Thoracic aorta (tissue), 2 donors: ENCODE measurements at regions not wholly inside any gene's neighbourhood (a gene's known extent, or its start where the extent isn't known, plus 50 kb on each side); places are given as distances from the start of the nearest gene placed in this dataset.

ENCODE experiments used
- ATAC-seq: fragments of 150-250 bp; one replicate; pipeline ENCODE4 v1.8.0; 2017; ENCODE audit warnings: low read depth; ENCODE audit not compliant: insufficient number of reproducible peaks, low FRiP score
- DNase-seq: peaks from one replicate; pipeline ENCODE4 v3.0.0-alpha.2; 2020; ENCODE audit warnings: low spot score
- H3K27ac ChIP-seq, 2 donors: fragments of 200-600 bp; sonication (generic); 1 replicate in 1 of 2; 2 replicates in 1 of 2; pipeline ENCODE4 v1.5.1; 2016; ENCODE audit warnings: mild to moderate bottlenecking in 2 of 2, moderate library complexity in 2 of 2
- H3K27me3 ChIP-seq: fragments of 200-600 bp; sonication (generic); replicated peaks from 2 replicates; pipeline ENCODE4 v1.6.0; 2016; ENCODE audit warnings: mild to moderate bottlenecking; ENCODE audit not compliant: insufficient read depth
- H3K36me3 ChIP-seq: fragments of 200-600 bp; sonication (generic); one replicate; pipeline ENCODE4 v1.5.1; 2016
- H3K4me1 ChIP-seq, 2 donors: fragments of 200-600 bp; sonication (generic); 1 replicate in 1 of 2; 2 replicates in 1 of 2; pipeline versions ENCODE4 v1.5.1 to v1.6.0; 2016; ENCODE audit warnings: low read depth in 2 of 2, mild to moderate bottlenecking in 1 of 2; ENCODE audit not compliant: control insufficient read depth in 1 of 2
- H3K4me3 ChIP-seq: fragments of 200-600 bp; sonication (generic); 2 replicates; pipeline ENCODE4 v1.5.1; 2016; ENCODE audit warnings: mild to moderate bottlenecking
- H3K9me3 ChIP-seq: fragments of 200-600 bp; sonication (generic); 2 replicates; pipeline ENCODE4 v1.5.1; 2016
- CTCF ChIP-seq: fragments of 200-600 bp; sonication (generic); IDR thresholded peaks from one replicate; pipeline ENCODE4 v1.5.1; 2019; ENCODE audit warnings: antibody characterized with exemption

- ATAC-seq (no peak), DNase-seq (no peak)
- Histone ChIP-seq H3K27ac (no peak overlapping the region), H3K27me3 (no peaks in the 10 kb centered on the region), H3K36me3 (no peaks in the 10 kb centered on the region), H3K4me3 (no peak overlapping the region), H3K4me1 (no peaks in the 10 kb centered on the region), H3K9me3 (no peaks in the 10 kb centered on the region)
- TF ChIP-seq CTCF = no peak
These were observed 65.7 kb upstream of the EXOC1L start for GRCh38 chr4:55753856-55754255.

GRCh38 chr4:55754754-55755350, 64.7 kb upstream of the EXOC1L start:
- Histone ChIP-seq H3K36me3 (no peaks in the 10 kb centered on the region), H3K4me1 (no peaks in the 10 kb centered on the region), H3K27me3 (no peaks in the 10 kb centered on the region), H3K9me3 (no peaks in the 10 kb centered on the region), H3K27ac (no peak overlapping the region), H3K4me3 (no peak overlapping the region)
- DNase-seq (no peak), ATAC-seq (no peak)
- TF ChIP-seq CTCF = no peak

DNA sequence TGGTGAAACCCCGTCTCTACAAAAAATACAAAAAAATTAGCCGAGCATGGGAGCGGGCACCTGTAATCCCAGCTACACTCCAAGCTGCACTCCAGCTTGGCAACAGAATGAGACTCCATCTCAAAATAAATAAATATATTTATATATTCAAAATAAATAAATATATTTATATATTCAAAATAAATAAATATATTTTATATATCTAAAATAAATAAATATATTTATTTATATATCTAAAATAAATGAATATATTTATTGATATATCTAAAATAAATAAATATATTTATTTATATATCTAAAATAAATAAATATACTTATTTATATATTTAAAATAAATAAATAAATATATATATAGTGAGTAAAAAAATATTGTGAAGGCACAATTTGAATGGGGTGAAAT, 63.4 kb upstream of the EXOC1L start:
- ATAC-seq (no peak), DNase-seq (no peak)
- Histone ChIP-seq H3K27me3 (no peaks in the 10 kb centered on the region), H3K9me3 (no peaks in the 10 kb centered on the region), H3K4me1 (no peaks in the 10 kb centered on the region), H3K27ac (no peak overlapping the region), H3K4me3 (no peak overlapping the region), H3K36me3 (no peaks in the 10 kb centered on the region)
- no peak for TF ChIP-seq CTCF

DNA sequence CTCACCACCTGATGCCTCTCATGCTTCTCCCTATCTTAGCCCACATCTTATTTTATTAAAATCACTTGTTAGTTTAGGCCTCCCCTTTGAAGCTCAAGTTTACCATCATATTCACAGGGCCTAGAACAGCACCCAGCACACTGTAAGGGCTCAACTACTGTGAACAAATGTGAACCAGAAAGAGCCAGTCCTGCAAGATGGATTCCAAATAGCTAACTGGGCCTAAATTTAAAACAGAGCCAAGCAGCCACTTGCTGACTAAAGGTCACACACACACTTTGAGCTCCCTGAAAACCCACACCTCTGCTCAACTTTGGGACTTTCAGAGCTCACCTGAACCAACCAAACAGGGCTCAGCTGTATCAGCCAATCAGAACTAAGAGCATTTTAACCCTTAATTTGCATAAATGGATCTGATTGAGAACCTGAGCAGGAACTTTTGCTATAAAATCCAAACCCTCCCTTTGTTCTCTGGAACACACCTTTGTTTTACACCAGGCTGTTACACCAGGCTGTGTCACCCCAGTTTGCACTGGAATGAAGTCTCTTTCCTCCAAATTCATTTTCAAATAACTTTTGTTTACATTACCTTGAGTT, 62.1 kb upstream of the EXOC1L start:
- Histone ChIP-seq H3K27ac (no peak overlapping the region), H3K36me3 (no peaks in the 10 kb centered on the region), H3K4me3 (no peak overlapping the region), H3K27me3 (no peaks in the 10 kb centered on the region), H3K4me1 (no peaks in the 10 kb centered on the region), H3K9me3 (no peaks in the 10 kb centered on the region)
- DNase-seq (no peak), ATAC-seq (no peak)
- no peak for TF ChIP-seq CTCF

- TF ChIP-seq CTCF = no peak
- no peaks in the 10 kb centered on the region for H3K4me1 ChIP-seq
- no peak overlapping the region for H3K4me3 ChIP-seq
- no peaks in the 10 kb centered on the region for H3K27me3 ChIP-seq
- no peak for ATAC-seq
- no peaks in the 10 kb centered on the region for H3K9me3 ChIP-seq
- no peak for DNase-seq
- H3K27ac ChIP-seq = no peak overlapping the region
- H3K36me3 ChIP-seq = no peaks in the 10 kb centered on the region
These were observed 61.5 kb upstream of the EXOC1L start for GRCh38 chr4:55758066-55758465.
